Colonic mucosa (tissue), 4 donors: ENCODE measurements at regions not wholly inside any gene's neighbourhood (a gene's known extent, or its start where the extent isn't known, plus 50 kb on each side); places are given as distances from the start of the nearest gene placed in this dataset.

Experiments used
- DNase-seq: peaks from one replicate; pipeline ENCODE4 v3.0.0-alpha.2; 2020
- H3K27ac ChIP-seq: fragments of 200-600 bp; one replicate; pipeline ENCODE4 v1.8.0; 2021
- H3K27me3 ChIP-seq: fragments of 200-600 bp; one replicate; pipeline ENCODE4 v1.8.0; 2021
- H3K36me3 ChIP-seq: fragments of 200-600 bp; one replicate; pipeline ENCODE4 v1.8.0; 2021
- H3K4me1 ChIP-seq: fragments of 200-600 bp; one replicate; pipeline ENCODE4 v1.8.0; 2021; ENCODE audit warnings: mild to moderate bottlenecking
- H3K4me3 ChIP-seq: fragments of 200-600 bp; one replicate; pipeline ENCODE4 v1.8.0; 2021
- H3K9ac ChIP-seq, 2 donors: one replicate each; pipeline ENCODE4 v1.7.0; 2013; ENCODE audit warnings: control low read depth in 2 of 2, low read depth in 2 of 2, low read length in 2 of 2
- H3K9me3 ChIP-seq: fragments of 200-600 bp; one replicate; pipeline ENCODE4 v1.8.0; 2021
- intact Hi-C: fragments of 100-400 bp; cut with DNase I; formaldehyde crosslinking; loops from one replicate; pipeline ENCODE4 v1.14.1; 2022
- TF ChIP-seq, protein P1 (sequence below): fragments of 200-600 bp; IDR thresholded peaks from one replicate; pipeline ENCODE4 v1.8.0; 2022; ENCODE audit warnings: antibody characterized with exemption, mild to moderate bottlenecking
- donor health status: healthy.
- donor health status: DM: no; HTN: no; CAD: no.
- donor health status: DM: no; HTN: no; CAD: no.

DNA sequence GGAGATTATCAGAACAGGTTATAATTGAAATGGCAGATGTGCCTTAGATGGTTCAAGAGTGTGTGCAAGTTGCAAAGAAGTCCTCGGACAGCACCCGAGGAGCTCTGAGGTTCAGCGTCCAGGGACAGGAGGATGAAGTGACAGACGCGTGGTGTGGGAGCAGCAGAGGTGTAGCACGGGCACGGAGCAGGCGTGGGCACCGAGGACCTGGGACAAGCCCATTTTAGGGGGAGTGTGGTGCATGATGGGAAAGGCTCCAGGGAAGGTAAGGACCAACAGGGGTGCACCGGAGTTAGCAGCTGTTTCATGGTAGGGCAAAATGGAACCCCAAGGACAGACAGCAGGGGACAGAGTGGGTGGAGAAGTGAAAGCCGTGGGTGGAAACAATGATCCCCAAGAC, 56.3 kb upstream of the BACE2 start:
- no peak for DNase-seq
- Histone ChIP-seq H3K36me3 (no peaks in the 10 kb centered on the region), H3K4me1 (no peaks in the 10 kb centered on the region), H3K9me3 (no peaks in the 10 kb centered on the region), H3K27ac (no peak overlapping the region), H3K4me3 (no peak overlapping the region), H3K9ac (no peak overlapping the region), H3K27me3 (no peaks in the 10 kb centered on the region)
- TF ChIP-seq, protein P1, sequence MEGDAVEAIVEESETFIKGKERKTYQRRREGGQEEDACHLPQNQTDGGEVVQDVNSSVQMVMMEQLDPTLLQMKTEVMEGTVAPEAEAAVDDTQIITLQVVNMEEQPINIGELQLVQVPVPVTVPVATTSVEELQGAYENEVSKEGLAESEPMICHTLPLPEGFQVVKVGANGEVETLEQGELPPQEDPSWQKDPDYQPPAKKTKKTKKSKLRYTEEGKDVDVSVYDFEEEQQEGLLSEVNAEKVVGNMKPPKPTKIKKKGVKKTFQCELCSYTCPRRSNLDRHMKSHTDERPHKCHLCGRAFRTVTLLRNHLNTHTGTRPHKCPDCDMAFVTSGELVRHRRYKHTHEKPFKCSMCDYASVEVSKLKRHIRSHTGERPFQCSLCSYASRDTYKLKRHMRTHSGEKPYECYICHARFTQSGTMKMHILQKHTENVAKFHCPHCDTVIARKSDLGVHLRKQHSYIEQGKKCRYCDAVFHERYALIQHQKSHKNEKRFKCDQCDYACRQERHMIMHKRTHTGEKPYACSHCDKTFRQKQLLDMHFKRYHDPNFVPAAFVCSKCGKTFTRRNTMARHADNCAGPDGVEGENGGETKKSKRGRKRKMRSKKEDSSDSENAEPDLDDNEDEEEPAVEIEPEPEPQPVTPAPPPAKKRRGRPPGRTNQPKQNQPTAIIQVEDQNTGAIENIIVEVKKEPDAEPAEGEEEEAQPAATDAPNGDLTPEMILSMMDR = no peak
- intact Hi-C loops = no loop called here

DNA sequence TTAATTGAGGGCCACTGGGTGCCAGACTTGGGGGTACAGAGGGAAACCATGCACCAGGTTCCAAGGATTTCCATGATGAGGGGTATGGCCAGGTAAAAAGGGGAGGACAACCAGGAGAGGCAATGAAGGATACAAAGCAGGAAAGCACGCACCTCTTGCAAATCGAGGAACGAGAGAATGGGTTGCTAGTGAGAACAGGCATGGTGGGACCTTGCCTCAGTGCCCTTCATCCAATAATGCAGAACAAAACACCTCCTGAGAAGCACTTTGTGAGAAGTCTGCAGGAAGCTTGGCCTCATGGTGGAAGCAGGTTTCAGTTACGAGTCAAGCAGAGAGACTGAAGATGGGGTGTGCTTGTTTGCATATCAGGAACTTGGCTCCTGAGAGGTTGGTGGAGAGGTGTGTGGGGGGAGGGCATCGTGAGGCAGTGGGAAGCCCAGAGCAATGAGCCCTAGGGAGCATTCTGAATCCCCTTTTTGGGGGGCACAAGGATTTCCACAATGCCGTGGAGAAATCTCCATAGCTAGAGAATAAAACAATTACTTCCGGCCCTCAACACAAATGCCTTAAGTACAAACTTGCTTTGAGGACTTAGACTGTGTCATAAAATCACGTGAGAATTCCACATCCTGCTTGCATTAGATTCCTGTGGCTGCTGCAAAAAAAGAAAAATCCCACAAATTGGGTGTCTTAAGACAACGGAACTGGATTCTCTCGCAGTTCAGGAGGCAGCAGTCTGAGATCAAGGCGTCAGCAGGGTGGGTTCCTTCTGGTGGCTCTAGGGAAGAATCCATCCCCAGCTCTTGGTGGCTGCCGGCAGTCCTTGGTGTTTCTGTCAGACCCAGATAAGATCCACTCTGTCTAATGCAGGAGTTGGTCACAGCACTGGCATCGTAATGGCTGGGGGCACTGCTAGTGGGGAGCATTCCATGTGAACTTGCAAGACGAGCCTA, 54.9 kb upstream of the BACE2 start:
- Histone ChIP-seq H3K36me3 (no peaks in the 10 kb centered on the region), H3K9me3 (no peaks in the 10 kb centered on the region), H3K4me1 (no peaks in the 10 kb centered on the region), H3K27ac (no peak overlapping the region), H3K9ac (no peak overlapping the region), H3K27me3 (peaks cover under 1% of the 10 kb centered on the region), H3K4me3 (no peak overlapping the region)
- TF ChIP-seq, protein P1 = no peak
- intact Hi-C loops = no loop called here
- no peak for DNase-seq

GRCh38 chr21:41115851-41116250, 52.1 kb upstream of the BACE2 start:
- TF ChIP-seq, protein P1 = no peak
- Histone ChIP-seq H3K27me3 (peaks cover 4% of the 10 kb centered on the region), H3K27ac (no peak overlapping the region), H3K9ac (no peak overlapping the region), H3K36me3 (no peaks in the 10 kb centered on the region), H3K9me3 (no peaks in the 10 kb centered on the region), H3K4me3 (no peak overlapping the region), H3K4me1 (no peaks in the 10 kb centered on the region)
- intact Hi-C loops = no loop called here
- DNase-seq = no peak
